CD1c-positive myeloid dendritic cell (primary cell): ENCODE measurements at regions not wholly inside any gene's neighbourhood (a gene's known extent, or its start where the extent isn't known, plus 50 kb on each side); places are given as distances from the start of the nearest gene placed in this dataset.

ENCODE experiments used
- DNase-seq: peaks from one replicate; pipeline ENCODE4 v3.0.0-alpha.2; 2016; ENCODE audit errors: extremely low spot score

DNA sequence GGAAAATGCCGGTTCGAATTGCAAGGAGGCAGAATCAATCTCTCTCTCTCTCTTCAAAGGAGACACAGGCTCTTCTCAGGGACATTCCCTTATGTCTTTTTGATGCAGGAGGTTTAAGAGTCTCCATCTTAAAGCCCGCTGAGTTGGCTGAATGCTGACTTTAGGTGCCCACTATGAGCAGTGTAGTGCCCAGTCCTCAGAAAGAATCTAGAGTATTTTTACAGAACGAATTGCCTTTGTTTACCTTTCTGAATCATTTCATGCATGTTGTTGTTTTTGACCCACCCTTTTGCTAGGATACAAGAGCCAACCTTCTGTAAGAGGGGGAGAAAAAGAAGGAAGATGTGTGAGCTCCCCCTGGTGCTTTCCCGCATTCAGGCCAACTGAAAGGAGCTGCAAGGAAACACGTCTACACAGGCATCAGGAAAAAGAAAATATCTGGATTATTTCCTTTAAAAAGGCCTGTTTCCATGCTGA lies 193.5 kb upstream of the TCF4 start:
- DNase-seq = no peak

DNA sequence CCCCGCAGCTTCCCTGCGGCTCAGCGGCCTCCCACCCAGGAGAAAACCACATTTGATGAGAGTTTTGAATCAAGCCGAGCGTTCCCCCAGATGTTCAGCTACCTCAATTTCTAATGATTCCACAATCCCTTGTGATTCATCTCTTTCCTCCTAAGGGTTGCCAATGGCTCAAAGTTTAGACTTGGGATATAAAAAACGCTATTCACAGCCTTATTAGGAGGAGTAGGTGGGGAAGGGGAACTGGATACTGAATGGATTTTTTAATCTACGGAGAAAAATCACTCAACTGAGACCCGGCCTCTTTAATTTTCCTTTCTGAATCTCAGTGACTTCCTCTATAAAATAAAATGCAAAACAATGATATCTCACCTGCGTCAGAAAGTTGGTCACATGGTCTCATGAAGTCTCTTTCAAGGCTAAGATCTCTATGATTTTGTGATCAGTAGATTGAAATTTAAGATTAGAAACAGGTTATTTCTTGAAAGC lies 192.6 kb upstream of the TCF4 start:
- peak; percentile 17 for DNase-seq

DNA sequence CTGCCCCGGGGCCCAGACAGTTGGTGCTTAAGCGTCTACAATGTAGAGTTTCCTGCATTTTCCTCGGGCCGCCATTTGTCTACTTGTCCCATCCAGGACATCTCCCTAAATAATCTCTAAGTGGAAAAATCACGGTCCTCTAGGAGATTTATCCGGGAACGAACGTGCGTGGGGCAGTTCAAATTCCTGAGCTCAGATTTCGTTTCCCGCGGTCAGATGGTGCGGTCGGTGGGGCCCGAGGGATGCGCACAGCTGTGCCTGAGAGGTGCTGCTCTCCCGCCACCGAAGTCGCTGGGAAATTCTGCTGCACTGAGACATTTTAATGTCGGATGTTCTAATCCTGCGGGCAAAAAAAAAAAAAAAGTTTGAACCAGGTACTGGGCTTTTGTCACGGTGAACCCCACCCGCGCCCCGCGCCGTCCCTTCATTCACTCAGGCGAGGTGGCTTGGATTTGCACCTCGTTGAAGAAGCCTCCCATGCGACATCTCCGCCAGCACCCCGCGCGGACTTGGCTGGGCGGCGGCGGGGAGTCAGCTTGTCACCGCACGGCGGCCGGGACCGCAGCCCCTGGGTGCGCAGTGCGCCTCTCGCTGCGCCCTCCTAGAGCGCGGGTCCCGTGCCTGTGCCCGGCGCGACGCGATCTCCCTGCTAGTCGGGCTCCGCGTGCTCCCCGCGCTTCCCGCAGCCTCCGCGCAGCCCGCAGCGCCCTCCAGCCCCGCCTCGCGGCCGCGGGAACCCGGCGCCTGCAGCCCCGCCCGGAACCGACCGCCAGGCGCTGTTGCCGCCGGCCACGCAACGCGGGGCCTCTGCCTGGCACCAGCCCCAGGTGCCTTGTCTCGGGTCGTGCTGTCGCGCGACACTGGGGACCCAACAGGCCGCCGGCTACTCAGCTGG lies 191.9 kb upstream of the TCF4 start:
- DNase-seq = peak; percentile 30

DNA sequence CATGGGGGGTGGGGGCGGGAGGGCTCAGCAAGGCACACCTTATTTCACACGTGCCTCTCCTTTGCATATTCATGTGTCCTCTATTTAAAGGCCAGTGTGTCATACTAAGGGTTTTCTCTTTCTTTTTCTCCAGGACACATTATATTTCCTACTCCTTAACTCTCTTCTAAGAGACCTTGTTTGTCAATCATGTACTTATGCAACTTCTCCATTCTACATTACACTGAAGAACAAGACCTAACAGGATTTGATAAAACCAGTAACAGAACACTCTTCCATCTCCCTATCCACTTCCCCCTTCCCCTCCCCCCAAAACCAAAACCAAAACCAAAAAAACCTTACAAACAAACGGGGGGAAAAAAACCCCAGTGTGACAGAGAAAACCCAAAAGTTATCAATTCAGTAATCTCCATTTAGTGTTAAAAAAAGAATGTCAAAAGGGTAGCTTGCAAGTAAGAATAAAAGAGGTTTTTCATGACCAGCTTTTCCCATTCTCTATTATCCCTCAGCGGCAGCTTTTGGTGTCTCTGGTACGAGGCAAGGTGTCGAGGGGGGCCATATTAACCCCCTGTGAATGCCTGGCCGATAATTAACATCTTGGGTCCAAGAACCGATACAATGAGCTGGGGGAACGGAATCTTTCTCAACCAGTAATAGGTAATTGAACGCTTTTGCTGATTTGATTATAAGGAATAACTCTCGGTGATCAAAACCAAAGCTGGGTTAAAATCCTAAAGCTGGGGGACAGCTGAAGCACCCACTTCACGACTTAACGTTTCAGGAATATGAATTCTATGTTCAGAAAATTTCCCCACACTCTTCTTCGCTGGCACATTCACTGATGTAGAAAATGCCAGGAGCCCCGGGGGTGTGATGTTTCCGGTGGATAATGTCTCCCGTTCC lies 191.0 kb upstream of the TCF4 start:
- peak; percentile 60 for DNase-seq

DNA sequence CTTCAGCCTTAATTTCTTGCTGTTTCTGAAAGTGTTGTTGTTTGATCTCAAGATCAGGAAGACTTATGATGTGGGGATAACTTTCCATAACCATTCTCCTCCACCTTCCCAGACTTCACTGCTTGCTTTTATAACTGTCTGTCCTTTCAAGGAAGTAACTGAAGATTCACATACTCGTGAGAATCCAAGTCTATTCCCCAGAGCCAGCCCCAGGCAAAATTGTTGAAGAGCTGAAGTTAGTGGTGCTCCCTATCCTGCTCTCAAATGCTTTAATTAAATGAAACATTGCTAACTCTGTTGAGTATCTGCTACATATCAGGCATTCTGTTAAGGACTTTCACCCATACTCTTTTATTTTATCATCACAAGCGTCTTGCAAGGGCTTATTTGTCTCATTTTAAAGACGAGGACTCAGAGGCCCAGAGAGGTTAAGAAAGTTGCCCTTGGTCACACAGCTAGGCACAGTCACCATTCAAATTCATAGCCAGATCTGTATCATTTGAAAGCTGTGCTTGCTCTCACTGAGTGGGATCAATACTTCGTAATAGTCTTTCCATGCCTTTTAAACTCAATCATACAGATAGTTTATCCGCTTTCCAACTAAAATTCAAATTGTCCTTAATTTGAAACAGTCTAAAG lies 189.8 kb upstream of the TCF4 start:
- no peak for DNase-seq

DNA sequence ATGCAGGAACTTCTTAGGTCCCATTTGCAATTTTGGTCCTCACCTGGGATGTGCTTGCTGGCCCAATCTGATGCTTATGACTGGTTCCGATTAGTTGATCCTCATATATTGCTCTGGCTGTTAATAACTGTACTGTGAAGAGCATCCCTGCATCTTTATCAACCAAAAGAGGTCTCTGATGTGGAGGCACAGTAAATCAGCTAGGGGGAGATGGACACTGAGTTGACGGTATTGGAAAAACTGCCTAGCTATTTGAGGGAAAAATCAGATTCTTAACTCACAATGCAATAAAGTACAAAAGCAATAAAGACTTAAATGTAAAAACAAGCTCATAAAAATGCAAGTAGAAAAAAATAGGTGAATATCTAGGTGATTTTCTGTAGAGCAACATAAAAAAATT lies 188.0 kb upstream of the TCF4 start:
- no peak for DNase-seq

DNA sequence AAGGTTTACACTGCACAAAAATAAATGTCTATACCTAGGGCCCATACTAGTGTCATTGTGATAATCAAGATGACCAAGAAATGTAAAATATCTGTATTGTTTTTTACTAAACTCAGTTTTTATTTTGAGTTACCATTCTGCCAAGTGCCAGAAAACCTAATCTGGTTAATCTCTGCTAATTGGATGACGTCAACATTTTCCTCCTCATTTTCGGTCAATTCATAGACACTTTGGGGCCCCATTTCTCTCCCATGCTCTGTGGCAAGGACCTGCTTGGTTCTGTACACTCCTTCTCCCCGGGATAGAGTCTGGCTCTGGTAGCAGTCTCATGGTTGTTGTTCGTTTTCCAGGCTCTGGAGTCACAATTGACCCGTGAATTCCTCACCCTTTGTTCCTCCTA lies 186.5 kb upstream of the TCF4 start:
- DNase-seq = no peak

DNA sequence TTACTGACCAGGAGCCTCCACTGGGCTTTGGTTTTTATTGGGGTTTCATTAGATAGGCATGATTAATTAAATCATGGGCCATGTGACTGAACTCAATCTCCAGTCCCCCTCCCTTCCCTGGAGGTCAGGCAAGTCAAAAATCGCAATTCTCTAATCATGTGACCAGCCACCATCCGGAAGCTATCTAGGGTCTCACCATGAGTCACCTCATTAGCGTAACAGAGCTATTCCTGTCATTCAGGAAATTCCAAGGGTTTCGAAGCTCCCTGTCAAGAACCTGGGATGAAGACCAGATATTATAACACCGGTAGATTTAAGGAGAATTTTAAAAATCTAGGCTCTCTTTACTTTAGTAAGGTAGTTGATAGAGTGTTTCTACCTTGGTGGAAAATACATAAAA lies 180.3 kb upstream of the TCF4 start:
- DNase-seq = no peak

DNA sequence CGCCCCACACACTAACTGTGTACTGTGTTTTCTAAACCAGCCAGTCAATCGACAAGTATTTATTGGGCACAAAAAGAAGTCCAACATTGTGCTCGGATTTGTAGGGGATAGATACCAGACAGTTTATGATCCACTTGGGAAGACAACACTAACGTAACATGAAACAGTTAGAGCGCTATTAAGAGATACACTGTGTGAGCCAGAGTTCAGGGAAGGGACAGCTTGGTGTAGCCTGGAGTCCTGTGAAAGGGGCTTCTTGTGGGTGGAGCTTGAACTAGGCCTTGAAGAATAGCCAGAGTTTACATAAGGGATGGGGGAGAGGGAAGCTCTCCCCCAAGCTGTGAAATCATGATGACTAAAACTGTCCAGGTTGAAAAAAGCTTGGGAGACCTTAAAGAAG lies 176.4 kb upstream of the TCF4 start:
- no peak for DNase-seq

DNA sequence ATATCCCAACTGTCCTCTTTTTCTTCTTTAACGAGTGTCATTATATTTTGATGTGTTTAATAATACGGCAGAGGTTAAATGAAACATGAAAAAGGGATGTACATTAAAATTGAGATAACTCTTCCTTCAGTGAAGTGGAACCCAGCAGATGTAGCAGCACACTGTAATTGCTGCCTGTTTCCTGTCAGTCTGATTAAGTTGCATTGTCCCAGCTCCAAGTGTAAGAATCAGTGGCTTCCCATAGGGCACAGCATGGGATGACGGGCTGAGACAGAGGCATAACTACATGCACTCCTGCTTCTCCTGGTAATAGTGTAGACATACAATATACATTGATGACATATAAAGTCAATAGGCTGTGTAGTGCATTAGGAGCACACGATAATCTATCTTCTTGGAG lies 175.8 kb upstream of the TCF4 start:
- DNase-seq = no peak

DNA sequence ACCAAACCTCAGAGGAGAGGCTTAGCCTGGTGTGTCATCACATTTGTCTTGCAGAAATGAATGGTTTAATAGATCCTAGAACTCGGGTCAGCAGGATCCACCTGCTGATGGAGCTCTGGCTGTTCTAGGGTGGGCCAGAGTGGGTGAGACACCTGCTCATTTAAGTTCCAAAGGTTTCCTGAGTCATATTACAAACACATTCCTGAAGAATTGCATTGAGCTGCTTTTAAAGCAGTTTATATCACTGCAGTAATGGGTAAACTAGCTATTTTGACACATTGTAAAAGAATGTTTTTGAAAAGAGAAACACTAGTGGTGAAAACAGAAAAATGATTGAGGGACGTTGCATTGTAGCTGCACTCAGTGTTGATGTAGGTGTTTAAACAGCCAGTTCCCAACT lies 175.3 kb upstream of the TCF4 start:
- DNase-seq = no peak

DNA sequence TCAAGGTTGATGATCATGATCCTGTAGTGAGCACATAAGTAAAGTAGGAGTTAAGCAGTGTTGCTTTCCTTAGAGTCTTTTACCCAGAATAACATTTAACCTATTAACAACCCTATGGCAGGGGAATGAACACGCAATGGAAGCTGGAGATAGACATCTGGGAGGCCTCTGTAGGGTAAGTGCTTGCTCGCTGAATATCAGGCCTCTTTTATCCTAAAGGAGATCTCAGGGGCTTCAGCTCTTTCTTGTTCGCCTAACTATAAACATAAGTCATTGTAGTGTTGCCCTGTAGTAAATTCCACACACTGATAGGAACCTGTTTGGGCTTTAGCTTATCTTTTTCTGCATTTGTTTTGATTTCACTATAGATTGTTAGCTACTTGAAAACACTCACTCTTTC lies 174.4 kb upstream of the TCF4 start:
- DNase-seq = no peak

DNA sequence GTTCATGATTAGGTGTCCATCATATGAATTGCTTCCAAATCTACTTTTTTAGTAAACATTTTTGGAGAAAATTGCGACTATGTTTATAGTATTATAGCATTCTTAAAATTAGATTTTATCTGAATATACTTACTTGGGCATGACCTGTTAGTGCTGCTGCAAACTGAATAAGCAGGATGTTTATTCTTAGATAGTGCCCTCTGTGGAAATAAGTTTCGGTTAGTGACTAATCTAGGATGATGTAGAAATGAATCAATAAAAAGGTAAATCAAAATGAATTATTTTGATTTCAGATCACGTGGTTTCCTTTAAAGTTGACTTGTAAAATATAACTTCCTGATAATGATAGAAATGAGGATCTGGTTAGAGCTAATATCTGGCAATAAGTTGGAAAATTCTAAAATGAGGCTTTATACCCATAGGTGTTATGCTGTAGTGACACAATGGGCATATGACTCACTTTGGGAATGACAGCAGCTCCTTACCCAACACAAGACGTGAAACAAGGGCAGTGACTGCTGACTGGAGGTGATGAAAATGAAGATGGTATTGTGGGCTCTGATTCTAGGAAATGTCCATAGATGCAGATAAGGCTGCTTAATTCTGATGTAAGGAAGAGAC lies 165.8 kb upstream of the TCF4 start:
- DNase-seq = no peak

DNA sequence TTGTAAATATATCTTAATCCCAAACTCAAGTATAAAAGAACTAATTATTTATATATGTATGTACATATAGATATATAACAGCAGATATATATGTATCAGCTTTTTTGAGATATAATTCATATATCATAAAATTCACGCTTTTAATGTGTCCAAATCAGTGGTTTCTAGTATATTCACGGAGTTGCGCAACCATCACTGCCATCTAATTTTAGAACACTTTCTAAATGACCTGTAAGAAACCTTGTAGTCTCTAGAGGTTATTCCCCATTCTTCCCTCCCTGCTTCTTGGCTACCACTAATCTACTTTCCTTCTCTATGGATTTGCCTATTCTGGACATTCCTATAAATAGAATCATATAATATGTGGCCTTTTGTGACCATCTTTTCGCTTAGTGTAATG lies 163.5 kb upstream of the TCF4 start:
- DNase-seq = no peak

DNA sequence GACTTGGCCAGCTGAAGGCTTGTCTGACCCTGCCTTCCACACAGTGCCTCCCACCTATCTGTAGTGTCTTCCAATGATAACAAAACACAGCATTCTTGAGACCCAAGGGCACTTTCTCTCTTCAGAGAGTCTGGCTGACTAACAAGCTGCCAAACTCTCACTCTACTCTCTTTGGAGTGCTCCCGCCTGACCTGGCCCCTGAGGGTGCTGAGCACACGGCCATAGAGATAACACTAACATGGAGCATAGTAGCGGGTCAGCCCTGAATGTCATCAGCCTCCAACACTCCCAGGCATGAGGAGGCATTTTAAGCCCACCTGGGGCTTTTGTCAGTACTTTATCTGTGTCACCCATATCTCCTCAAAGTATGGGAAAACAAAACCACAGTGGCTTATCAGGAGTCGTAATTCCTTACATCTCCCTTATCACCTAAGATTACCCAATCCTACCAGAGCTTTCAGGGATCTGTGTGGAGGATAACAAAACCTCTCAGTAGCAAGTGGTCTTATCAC lies 160.3 kb upstream of the TCF4 start:
- no peak for DNase-seq

DNA sequence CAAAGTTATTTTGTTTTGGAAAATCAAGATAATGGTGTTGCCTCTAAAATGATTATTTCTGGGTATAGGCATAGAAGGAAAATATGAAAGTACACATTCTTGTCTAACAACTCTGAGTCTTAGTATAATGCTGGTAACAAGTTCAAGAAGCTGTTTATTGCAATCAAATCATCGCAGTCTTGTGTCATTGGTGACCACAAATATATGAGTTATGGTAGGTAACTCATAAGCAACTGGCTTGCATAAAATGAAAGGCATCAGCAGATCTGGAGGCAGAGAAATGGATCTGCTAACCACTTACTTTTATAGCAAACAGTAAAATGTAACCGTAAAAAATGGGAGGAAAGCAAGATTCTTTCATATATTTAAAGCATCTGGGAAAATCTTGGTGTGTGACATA lies 156.2 kb upstream of the TCF4 start:
- DNase-seq = no peak

DNA sequence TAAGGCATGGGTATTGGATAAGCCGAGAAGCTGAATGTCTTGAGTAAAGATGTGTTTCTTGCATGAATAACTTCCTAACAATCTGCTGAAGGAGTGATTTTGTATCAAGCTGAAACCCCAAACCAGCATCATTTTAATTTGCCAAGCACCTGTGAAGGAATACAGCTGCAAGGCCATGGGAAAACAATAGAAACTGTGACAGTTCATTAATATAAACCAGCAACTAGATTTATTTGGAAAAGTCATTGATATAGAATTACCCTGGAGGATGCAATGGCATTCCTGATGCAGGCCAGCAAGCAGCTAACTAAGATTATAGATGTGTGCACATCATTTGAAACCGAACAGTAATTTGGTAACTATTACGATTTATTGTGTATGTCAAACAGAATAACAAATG lies 155.7 kb upstream of the TCF4 start:
- DNase-seq = no peak

DNA sequence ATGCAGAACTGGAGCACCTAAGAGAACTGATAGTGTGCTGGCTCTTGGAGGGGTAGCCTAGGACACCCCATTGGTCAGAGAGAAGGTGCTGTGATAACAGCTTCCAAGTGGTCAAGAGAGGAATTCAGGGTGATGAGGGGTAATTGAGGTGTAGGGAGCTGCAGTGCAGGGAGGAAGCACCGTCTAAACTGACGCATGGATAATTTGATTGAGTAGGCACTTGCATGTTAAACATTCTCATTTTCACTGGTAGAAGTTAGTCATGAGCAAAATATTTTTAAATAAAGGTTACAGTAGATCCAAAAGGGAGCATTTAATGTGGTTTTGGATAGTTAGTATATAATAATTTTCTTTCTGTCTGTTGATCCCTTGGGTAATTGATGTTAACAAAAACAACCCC lies 155.1 kb upstream of the TCF4 start:
- DNase-seq = no peak

DNA sequence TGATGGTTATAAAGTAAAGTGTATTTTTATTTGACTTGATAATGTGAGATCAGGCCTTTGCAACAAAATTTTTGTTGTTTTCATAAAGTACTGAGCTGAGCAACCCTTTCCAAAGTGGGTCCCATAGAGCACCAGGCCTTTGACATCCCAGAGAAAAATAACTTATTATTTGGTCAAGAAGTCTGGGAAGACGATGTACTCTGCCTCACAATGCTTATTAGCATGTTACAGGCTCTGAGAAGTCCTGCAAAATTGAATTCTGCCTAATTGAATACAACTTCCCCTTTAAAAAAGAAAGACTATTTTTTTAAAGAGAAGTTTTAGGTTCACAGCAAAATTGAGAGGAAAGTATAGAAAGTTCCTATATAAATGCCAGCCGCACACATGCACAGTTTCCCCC lies 151.5 kb upstream of the TCF4 start:
- DNase-seq = no peak

DNA sequence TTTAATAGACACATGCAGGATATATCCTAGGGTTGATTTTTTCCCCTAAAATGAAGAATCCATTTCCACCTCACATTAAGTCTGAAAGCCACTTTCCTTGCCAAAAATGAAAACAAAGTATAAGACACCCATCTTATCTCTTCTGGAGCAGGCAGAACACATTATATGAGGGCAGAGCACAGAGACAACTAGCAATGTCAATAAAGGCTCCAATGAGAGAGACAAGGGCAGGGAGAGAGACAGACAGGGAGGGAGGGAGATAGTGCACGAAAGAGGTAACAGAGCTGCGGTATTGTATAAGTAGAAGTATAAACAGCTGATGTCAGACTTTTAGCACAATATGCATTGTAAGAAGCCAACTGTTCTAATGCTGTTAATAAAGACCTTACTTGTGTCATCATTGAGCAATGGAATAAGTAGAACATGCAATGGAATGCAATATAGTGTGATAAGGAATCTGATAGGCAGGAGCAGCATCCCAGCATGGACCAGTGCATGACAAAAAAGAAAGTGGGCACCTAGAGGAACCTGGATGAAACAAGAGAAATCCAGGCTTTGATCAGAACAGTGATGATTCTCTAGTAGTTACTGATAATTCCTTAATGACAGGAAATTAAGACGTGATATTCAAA lies 150.6 kb upstream of the TCF4 start:
- DNase-seq = no peak
